LNCaP clone FGC (cell line): ENCODE measurements at regions not wholly inside any gene's neighbourhood (a gene's known extent, or its start where the extent isn't known, plus 50 kb on each side); places are given as distances from the start of the nearest gene placed in this dataset.

ENCODE experiments used
- DNase-seq: peaks from one replicate; pipeline ENCODE4 v3.0.0-alpha.2; 2011; ENCODE audit warnings: low read depth
- H3K4me3 ChIP-seq: 2 replicates; pipeline ENCODE4 v1.5.1; 2011; ENCODE audit warnings: mild to moderate bottlenecking, low read depth, low read length, control low read depth
- CTCF ChIP-seq: IDR thresholded peaks from 2 replicates; pipeline ENCODE4 v1.5.1; 2012; ENCODE audit warnings: mild to moderate bottlenecking; ENCODE audit not compliant: control insufficient read depth, insufficient read depth; ENCODE audit errors: extremely low read depth

- peak; percentile 63 for DNase-seq
Observed at GRCh38 chrX:10089378-10089795, 67.4 kb upstream of the CLCN4 start.

DNA sequence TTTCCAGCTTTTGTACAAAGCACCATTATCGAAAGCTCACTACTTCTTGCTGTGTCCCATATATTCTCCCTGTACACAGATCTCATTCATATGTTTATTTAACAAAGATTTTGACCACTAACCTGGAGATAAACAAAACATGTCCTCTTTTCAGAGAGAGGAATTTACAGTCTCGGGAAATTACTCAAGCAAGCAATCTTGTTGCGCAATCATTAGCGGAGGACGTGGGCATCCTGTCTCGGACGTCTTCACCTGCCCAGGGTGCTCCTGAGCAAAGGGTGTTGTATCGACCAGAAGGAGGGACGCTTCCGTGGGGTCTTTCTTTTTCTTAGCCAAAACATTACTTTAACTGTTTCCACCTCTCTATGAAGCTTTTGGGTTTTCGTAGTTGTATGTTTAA is 66.5 kb upstream of the CLCN4 start:
- TF ChIP-seq CTCF, result no peak
- DNase-seq, result no peak
- no peak overlapping the region for H3K4me3 ChIP-seq

More at GRCh38 chrX:10089378-10089795, 67.4 kb upstream of the CLCN4 start:
- H3K4me3 ChIP-seq, result no peak overlapping the region
- no peak for TF ChIP-seq CTCF

DNA sequence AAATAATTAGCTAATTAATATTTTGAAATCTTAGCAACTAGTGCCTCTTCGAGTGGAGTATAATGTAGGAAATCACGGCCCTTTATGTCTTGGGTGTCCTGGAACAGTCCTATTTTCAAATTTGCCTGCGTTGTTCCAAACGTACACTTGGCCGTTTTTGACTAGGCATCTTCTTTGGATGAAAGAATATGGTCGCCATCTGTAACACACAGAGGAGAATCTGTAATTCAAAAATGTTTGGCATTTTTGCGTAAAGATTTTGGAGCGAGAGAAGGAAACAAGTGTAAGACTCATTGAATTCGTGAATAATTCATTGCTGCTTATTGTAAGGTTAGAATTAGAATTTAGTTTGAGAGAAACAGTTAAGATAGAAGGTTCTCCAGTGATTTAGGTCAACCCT is 61.5 kb upstream of the CLCN4 start:
- no peak for DNase-seq
- no peak for TF ChIP-seq CTCF
- H3K4me3 ChIP-seq, result no peak overlapping the region

DNA sequence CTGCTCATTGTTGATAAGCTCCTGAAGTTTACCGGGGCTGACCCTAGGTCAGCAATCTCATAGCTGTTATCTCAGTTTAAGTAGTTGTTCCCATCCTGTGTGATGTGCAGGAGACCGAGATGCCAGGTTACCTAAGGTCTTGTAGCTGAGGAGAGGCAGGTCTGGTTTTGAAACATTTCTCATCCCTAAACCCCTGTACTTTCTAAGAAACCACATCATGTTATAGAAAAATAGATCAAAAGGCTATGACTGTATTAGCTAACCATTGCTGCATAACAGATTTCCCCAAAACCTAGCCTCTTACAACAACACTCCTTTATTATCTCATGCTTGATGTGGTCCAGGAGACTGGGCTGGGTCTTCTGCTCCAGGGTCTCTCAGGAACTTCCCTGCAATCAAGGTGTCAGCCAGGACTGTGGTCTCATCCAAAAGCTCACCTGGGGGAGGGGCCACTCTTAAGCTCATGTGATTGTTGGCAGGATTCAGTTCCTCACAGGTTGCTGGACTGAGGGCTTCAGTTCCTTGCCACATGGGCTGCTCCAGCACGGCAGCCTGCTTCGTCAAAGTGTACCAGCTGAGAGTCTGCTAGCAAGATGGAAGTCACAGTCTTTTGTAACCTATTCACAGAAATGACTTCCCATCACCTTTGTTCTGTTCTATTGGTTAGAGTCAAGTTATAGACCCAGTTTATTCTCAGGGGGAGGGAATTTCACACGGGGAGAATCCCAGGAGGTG is 60.9 kb upstream of the CLCN4 start:
- no peak for DNase-seq
- no peak for TF ChIP-seq CTCF
- H3K4me3 ChIP-seq, result no peak overlapping the region

DNA sequence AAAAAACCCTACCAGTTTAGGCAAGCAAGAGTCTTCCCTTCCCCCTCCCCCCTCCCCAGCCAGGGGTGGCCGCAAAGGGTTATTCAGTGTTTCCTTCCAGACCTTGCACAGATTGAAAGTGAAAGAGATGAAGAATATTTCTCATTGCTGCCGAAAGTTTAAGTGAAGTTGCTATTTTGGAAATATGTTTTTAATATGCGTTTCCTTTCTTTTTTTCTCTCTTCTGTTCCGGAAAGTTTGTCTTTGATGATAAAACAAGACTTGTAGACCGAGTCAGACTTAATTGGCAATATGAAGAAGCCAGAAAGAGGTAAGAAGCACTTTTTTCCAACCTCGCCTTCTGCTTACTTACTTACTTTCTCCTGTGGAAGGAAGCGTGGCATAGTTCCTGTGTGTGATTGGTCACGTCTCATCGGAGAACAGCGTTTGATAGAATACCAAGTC is 58.5 kb upstream of the CLCN4 start:
- no peak for DNase-seq
- H3K4me3 ChIP-seq, result no peak overlapping the region
- no peak for TF ChIP-seq CTCF

GRCh38 chrX:10099411-10099810 is 57.4 kb upstream of the CLCN4 start:
- no peak for DNase-seq
- TF ChIP-seq CTCF, result no peak

GRCh38 chrX:10101269-10101668 is 55.5 kb upstream of the CLCN4 start:
- DNase-seq, result peak; percentile 75
- no peak for TF ChIP-seq CTCF
- no peak overlapping the region for H3K4me3 ChIP-seq

More at GRCh38 chrX:10099411-10099810, 57.4 kb upstream of the CLCN4 start:
- H3K4me3 ChIP-seq, result no peak overlapping the region
